GM21447 (cell line): ENCODE measurements at regions not wholly inside any gene's neighbourhood (a gene's known extent, or its start where the extent isn't known, plus 50 kb on each side); places are given as distances from the start of the nearest gene placed in this dataset.
"Not testable (repeated sequence)": the region's sequence is repeated elsewhere in the genome, so short reads cannot be mapped to it uniquely, and the experiment has no call there.

Experiments used
- ATAC-seq: cut with Tn5 transposase; IDR thresholded peaks from one replicate; pipeline ENCODE4 v1.9.1; 2021; ENCODE audit not compliant: unreplicated experiment

DNA sequence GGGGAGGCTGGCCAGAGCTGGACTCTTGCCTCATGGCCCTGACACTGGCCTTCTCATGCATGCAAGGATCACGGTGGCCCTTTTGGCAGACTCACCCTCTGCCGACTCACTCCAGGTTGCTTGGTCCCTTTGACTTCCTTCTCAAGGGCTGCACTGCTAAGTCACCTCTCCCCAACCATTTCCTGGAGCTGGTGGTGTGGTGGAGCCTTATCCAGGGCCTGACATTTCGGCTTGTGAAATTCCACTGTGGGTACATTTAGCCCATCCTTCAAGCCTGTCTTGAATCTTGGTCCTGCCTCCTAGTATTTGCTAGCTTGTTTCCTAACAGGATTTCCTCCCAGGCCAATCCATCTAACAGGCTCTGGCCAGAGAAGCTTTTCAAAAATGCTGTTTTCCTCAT is 52.6 kb upstream of the JUN start:
- ATAC-seq, result no peak

DNA sequence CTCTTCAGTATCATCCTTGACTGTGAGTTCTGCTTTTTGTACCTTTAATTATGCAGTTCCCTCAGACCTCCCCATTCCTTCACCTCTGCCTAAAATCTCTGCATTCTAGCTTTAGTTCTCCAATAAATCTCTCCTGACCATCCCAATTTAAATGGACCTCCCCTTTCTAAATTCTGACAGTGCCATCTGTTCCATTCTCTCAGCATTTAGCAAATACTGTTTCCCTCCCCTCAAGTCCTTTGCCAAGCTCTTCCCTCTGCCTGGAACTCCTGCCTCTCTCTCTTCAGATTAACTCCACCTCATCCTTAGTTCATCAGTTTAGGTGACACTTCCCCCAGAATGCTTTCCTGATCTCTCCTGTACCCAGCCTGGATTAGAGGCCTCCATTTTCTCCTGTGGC is 54.0 kb upstream of the JUN start:
- ATAC-seq, result no peak

DNA sequence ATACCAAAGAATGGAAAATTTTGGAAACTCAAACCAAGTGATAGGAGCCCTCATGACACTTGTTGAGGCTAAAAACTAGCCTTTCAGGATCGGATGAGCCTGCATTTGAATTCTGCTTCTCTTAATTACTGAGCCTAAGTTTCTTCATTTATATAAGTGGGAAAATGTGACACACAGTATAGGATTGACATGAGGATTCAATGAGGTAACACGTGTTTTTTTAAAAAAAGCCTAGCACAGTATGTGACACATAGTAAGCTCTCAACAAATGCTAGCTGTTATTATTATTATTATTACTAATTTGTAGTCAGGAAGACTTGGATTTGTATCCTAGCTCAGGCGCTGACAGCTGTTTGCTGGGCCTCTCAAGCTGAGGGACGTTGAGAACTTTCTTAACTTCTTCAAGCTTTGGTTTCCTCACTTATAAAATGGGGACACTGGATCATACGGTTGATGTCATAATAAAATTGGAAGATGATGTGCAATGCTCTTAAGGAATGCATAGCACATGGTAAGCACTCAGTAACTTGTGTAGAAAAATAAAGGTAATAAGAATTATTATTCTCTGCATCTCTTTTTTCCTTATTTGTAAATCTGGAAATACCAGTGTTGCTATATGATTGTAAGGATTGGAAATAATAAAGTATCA is 55.4 kb upstream of the JUN start:
- ATAC-seq, result no peak

DNA sequence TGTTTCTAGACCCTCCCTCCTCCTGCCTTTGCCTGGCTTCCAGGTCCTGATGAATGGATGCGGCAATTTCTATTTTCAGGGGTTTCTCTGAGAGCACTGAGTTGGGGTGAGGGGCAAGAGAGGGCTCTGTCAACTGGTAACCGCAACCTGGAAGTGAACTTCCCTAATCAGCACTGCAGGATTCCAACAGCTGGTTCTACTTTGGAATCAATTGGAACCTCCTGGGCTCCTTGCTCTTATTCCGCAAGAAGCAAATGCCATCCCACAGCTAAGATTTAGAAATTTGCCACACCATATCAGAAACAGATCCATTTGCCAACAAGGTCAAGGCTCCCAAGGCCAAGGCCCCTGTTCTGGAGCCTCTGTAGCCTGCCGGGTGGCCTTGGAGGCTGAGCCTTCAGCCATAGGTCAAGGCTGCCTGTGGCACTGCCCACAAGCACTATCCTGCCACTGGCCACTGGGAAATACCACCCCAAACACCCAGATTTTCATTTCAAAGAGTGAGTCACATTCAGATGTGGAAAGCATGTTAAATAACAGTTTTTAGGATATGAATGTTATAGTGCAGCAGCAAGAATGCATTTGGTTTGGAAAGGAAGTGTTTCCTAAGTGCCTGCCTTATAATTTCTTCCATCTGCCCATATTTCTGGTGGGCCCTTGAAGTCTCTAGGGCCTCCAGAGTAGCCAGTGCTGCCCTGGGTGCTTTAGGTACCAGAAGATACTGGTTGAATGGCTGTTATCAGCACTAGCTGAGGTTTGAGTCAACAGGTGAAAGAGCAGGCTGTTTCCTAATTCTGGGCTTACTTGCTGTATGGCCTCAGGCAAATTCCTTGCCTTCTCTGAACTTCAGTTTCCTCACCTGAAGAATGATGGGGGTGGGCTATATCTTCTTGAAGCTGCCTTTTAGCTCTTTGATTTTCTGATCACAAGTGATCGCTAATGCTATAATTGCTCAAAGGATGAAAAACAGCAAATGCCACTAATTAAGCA is 56.3 kb upstream of the JUN start:
- ATAC-seq, result no peak

DNA sequence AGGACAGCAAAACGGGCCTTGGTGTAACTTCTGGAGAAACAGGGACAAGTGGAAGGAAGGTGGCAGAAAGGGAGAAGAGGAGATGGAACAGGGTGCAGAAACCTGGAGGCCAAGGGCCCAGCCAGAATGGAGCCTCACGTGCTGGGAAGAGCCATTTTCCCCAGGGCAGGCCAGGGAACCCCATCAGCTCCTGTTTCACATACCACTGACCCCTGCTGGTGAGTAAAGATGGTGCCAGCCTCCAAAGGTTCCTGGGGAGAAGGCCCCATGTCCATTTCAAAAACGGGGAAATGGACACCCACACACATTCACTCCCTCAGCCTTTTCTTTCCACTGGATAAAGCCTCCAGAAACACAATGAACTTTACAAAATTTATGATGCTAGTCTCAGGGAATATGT is 57.6 kb upstream of the JUN start:
- no peak for ATAC-seq

DNA sequence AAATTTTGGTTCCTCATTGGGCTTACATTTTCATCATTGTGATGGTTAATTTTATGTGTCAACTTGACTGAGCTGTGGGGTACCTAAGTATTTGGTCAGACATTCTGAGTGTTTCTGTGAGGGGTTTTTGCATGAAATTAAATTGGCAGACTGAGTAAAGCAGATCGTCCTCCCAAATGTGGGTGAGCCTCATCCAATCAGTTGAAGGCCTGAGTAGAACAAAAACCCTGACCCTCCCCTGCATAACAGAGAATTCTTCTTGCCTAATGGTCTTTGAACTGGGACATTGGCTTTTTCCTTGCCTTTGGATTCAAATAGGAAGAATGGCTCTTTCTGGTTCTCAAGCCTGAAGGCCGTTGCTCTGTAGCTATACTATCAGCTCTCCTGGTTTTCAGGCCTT is 59.1 kb upstream of the JUN start:
- ATAC-seq, result no peak

DNA sequence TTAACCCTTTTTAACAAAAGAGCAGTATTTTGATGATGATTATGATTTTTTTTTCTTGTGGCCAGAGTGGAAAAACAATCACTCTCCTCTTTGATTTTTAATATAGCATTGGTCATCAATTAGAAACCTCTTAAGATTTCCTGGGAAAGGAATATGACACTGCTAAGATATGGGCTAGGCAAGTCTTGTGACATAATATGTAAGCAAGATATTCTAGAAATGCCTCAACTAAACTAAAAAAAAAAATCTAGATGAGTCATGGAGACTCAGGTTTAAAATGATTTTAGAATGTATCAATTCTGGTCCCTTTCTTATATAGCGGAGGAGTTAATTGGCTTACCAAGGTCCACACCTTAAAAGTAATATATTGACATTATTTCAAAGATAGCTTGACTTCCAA is 60.3 kb upstream of the JUN start:
- ATAC-seq, result no peak

DNA sequence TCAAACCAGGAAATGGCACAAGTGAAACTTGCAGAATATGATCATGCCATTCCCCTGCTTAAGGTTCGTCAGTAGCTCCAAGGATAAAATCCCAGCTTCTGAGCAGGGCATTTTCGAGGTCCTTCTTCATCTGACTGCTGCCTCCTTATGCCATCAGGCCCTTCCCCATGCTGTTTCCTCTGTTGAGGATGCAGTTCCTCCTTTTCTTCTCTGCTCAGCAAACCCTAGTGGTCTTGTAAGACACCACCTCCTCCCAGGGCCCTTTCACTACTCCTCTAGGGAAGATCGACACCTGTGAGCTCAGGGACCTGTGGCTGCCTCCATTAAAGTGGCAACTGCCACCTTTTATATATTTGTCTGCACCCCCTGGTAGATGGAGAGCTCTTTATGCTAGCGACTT is 62.1 kb upstream of the JUN start:
- ATAC-seq, result no peak

DNA sequence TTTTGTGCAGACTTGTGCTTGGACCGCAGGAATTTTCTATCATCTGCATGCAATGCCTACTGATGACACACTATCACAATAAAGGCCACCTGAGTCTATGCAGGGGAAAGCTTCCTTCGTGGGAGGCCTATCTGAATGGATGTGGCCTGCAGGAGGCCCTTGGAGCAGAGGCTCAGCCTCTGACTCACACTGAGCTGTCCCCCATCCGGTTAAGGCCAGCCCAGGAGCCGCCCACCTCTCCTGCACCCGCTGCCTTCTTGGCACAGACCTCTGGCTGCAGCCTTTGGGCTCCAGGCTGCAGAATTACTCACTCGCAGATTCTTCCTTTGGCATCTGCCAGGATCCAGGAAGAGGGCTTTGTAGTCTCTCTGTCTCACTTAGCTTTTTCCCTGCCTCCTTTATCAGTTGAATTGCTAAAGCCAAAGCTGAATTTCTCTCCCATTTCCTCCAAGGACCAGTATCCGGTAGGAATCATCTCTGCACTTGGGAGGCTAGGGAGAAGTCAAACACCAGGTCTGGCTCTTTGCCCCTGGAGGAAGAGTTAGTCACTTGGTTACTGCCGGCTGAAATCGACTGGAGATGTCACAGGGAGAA is 65.1 kb upstream of the JUN start:
- ATAC-seq, result no peak

DNA sequence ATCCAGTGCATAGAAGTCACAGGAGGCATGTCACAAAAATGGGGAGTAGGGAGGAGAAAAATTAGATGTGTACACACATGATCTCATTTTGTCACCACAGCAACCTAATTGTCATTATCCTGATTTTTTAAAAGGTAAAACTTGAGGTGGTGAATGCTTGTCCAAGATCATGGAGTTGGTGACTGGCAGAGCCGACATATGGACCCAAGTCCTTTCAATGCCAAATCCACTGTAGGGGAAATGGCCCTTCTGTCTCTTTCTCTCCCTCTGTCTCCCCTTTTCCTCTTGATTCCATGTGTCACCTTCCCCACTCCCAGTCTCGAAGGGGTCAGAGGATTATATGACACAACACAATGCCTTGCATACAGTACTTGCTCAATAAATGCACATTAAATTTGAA is 65.7 kb upstream of the JUN start:
- no peak for ATAC-seq

DNA sequence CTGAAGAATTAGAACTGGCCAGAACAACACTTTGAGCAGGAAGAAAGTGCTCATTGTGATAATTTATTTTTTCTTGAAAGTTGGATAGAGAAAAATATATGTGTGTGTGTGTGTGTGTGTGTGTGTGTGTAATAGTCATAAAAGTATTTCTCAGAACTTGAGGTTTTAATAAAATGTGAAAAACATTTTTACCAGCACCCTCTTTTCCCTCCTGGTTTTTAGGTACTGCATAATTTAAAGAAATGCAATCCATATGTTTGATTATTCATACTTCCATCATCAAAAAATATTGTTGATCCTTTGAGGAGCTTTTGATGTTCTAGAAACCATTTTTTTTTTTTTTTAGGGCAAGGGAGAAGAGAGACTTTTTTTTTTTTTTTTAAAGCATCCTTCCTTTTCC is 66.8 kb upstream of the JUN start:
- no peak for ATAC-seq

DNA sequence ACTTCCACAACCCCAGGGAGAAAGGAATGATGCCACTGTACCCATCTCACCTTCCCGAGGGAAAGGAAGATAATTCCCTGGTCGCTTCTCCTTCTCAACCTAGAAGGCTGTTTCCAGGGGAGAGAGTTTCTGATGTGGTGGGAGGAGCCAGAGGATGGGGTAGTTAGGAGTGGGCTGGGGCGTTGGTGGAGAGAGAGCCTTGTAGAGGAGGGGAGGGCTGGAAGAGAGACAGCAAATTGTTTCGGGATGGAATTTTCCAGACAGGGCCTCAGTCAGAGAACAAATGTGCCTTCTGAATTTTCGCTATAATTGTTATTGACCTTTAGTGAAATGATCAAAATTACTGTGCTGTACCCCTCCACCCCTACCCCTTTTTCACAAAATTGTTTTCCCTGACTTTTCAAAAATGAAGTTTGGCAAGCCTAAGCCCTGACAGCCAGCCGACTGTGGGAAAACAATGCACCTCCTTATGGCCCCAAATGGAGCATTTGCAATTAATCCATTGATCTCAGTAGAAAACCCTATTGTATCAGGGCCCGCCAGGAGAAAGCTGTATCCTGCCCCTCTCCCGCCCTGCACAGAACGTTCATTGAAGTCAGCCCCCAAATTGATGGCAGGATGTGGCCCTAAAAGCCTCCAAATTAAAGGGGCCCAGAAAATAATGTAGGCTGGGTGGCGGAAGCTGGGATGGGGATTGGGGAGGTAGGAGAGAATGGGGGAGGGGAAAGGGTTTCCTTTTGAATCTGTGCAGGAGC is 69.1 kb upstream of the JUN start:
- ATAC-seq, result no peak

DNA sequence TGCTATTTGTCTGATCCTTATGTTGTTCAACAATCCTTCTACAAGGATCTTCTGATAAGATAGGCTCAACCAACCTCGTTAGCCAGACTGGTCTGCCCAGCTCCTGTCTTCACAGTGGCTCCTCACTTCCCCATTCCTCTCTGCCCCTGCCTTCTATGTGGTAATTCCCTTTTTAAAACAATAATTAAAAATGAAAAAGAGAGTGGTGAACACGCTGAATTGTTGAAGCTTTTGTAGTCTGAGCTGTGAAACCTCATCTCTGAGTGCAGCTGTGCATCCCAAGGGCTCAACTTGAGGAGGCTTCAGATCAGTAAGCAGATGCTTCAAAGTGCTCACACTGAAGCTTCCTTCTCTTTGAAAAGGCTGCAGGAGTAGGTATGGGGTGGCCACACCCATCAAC is 70.7 kb upstream of the JUN start:
- ATAC-seq, result no peak

DNA sequence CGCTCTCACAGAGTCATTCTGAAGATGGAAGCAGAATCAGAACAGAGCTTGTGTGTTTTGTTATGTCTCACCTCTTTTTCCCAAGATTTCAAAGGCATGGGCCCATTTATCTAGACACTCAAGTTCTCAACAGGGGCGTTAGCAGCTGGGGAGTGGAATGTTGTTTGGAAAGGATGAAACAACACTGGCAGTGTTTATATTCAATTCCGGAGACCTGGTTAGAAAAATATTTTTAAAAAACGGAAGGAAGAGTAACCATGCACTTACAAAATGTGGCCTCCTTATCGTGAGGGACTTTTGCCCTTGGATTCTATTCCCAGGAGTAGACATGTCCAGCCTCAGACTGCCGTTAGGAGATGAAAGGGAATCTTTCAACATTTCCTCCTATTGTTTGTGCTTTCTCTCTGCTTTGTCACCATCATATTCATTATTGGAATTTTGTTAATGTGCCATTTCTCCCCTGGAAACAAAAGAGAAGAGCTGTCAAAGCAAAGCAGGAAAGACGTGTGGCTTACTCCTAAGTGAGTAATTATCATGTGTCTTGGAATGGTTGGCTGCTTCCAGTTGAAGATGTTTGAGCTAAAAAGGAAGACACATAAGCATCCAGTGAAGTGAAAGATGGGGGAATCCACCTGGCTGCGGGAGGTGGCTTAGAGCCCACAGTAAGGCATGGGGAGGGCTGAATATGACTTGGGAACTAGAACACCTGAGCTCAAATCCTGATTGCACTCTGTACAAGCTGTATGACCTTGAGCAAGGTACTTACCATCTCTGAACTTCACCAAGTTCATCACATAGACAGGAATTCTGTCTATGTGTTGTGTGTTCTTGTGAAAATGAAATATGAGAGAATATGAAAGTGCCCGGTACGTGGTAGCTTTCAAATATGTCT is 71.7 kb upstream of the JUN start:
- no peak for ATAC-seq

DNA sequence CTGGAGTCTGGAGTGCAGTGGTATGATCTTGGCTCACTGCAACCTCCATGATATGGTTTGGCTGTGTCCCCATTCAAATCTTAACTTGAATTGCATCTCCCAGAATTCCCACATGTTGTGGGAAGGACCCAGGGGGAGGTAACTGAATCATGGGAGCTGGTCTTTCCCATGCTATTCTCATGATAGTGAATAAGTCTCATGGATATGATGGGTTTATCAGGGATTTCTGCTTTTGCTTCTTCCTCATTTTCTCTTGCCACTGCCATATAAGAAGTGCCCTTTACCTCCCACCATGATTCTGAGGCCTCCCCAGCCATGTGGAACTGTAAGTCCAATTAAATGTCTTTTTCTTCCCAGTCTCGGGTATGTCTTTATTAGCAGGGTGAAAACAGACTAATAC is 72.4 kb upstream of the JUN start:
- ATAC-seq, result not testable (repeated sequence)

DNA sequence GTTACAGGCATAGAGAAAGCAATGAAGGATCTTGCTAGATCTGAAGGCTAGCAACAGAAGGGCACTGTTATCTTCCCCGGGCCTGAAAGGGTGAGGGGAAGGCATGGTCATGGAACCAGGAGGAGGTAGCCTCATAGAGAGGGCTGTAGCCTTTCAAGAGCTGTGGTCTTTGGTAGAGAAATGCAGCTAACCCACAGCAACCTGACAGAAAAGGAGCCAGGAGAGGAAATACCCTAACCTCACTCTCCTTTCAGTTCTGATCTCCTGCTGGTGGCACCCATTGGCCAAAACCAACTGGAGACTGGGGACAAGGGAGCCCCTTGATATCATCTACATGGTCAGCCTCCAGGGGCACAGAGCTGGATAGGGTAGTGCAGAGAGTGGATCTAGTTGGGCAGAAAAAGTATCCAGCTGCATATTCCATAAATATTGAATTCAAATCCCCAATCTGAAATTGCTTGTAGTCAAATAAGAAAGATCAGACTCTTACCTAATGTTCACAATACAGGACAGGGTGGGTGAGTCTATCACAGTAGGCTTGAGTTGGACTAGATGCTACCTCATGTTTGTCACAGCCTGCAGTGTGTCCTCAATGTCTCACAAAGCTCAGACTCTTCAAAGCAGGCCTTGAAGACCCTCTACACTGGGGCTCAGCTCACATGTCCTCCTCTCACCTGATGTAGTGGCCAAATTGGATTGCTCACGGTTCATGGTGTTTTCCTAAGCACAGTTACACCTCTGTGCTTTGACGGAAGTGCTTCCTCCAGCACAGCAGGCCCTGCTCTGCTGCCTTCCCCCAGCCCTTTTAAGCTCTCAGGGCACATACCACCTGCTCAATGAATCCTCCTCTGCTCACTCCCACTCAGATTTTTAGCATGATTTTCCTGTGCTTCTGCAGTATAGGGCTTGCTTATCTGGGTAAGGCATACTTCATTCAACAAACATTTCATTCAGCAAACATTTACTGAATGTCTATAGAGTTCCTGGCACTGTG is 74.1 kb upstream of the JUN start:
- ATAC-seq, result peak; percentile 80

DNA sequence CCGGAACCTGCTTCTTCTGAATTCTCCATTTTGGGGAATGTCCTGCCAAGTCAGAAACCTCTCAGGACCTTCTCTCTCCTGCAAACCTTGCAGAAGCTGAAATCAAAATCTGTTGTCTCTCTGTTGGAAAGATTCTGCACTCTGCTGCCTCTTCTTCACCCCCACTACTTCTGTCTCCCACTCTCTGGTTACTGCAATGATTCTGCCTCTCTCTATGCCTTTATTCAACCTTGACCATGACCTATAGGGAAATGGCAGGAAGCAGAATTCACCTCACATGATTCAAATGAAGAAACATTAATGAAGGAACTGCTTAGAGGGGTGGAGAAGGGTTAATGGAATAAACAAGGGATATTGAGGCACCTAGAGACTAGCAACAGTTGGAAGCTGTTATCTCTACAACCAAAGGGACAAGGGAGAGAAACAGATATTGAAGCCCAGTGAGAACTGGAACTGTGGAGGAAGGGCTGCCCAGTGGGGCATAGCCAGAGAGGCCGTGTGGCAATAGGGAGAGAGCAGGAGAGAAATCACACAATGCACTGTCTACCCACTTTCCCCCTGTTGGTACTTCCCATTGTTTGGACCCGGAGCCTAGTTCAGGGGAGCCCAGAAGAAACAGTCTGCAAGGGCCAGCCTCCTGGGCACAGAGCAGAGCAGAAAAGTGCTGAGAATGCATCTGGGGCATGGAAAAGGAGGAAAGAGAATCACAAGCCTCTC is 76.1 kb upstream of the JUN start:
- no peak for ATAC-seq

DNA sequence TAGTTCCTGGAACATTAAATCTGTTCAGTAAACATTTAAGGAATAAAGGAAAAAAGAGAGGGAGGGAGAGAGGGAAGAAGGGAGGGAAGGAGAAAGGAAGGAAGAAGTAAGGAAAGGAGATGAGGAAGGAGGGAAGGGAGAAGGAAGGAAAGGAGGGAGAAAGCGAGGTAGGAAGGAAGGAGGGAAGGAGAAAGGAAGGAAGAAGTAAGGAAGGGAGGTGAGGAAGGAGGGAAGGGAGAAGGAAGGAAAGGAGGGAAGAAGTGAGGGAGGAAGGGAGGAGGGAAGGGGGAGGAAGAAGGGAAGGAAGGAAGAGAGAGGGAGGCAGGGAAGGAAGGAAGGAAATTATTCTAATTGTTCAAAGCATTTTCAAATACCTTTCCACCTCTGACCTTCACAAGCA is 77.2 kb upstream of the JUN start:
- no peak for ATAC-seq

DNA sequence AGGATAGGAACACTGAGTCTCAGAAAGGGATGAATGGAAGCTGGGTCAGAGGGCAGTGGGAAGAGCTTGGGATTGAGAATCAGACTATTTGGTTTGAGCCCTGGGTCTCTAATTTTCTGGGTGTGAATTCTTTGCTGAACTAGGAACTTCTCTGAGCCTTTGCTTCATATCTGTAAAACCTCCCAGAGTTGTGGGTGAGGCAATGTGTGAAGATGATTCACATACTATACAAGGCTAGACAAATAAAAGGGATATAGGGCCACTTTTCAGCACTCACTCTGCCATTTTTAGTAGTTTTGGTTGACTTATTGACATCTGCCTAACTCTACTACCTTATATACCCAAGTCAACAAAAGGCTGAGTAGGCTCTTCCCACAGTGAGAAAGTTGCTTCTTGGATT is 77.7 kb upstream of the JUN start:
- ATAC-seq, result no peak
